Activated T-helper 1 cell treated with anti-CD3 and anti-CD28 coated beads, Interleukin-2, amount 50 U/mL, for 16 hours (primary cell): ENCODE measurements at regions not wholly inside any gene's neighbourhood (a gene's known extent, or its start where the extent isn't known, plus 50 kb on each side); places are given as distances from the start of the nearest gene placed in this dataset.
"Not testable (repeated sequence)": the region's sequence is repeated elsewhere in the genome, so short reads cannot be mapped to it uniquely, and the experiment has no call there.

ENCODE experiments used
- DNase-seq, 2 donors: peaks; one replicate each; pipeline ENCODE4 v3.0.0-alpha.2; 2020; ENCODE audit warnings: low read depth in 1 of 2, low spot score in 1 of 2

DNA sequence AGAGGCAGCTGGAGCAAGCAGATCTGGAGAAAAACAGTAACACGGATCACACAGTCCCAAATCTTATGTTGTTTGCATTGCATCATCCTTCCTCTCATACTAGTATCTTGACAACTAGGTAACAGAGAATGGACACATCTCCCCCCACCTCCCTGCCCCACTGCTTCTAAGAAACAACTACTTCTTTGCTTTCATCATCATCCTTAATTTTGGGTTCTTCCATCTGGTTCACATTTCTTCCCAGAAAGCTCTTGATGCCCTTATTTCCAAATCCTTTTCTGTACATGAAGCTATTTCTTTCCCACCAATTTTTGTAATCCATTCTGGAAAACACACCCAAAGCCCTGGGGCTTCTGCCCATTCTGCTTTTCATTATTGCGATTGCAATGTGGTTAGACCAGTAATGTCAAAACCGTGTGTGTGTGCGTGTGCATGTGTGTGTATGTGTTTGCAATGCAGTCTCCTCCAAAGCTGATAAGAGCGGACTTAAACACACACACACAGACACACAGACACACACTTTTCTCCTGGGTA, 254.7 kb upstream of the SLC30A5 start:
- DNase-seq = no peak

- DNase-seq = no peak
Observed at GRCh38 chr5:68843624-68844364, 250.0 kb upstream of the SLC30A5 start.

DNA sequence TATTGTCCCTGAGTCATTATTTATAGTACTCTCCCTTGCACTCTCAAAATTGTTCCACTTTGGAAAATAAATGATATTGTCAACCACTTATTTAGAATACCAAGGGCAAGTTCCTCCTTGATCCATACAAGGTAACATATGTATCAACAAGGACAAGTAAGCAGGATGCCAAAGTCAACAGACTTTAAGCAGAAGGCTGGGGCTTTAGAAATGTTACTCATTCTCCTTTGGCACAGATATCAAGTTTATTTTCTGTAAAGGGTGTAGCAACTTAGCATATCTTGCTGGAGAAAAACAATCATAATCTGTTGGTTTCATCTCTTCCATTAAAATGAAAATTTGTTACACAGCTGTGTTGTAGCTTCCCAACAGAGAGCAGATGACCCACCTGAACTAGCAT, 248.7 kb upstream of the SLC30A5 start:
- DNase-seq = no peak

GRCh38 chr5:68846828-68847227, 247.0 kb upstream of the SLC30A5 start:
- no peak for DNase-seq

DNA sequence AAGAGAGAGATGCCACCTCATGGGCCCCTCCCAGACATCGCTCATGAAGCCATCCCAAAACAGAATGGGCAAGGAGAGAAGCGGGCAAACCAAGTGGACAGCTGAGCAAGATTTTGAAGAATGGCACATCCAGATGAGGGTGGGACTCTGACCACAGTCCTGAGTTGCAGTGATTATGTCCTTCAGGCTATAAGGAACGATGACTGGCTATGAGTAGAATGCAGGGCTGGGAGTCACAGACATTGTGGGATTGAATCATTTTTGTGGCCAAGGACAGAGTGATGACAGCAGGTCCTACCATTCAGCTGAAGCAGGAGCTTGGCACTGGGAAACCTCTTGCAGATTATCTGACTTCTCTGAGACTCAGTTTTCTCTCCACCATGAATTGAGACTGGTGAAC, 245.7 kb upstream of the SLC30A5 start:
- DNase-seq = no peak

- no peak for DNase-seq
Observed at GRCh38 chr5:68849103-68849502, 244.7 kb upstream of the SLC30A5 start.

GRCh38 chr5:68849906-68850305, 243.9 kb upstream of the SLC30A5 start:
- no peak for DNase-seq

DNA sequence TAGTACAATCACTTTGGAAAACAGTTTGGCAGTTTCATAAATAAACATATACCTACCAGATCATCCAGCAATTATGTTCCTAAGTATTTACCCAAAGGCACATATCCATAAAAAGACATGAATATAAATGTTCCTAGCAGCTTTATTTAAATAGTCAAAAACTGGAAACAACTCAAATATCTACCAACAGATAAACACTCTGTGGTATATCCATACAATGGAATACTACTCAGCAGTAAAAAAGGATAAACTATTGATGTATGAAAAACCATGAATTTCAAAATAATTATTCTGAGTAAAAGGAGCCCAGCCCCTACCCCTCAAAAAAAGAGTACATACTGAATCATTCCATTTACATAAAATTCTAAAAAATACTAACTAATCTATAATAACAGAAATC, 232.7 kb upstream of the SLC30A5 start:
- DNase-seq = no peak

DNA sequence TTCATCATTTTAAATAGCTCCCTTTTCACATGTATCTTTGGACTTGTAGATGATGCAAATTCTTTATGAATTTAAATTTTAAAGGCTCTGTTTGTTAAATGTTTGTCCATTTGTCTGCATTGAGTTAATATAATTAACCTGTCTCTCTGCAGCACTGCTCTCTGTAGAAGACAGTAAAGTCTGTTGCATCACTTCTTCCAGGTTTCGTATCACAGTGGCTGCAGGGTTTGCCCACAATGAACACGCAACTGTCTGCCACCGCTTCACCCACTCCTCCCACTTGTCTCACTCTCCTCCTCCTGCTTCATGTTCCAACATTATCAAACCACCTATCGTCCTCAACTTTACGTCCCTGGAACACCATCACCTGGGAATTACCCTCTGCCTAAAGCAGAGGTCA, 231.3 kb upstream of the SLC30A5 start:
- DNase-seq = no peak

GRCh38 chr5:68865192-68865591, 228.6 kb upstream of the SLC30A5 start:
- not testable (repeated sequence) for DNase-seq

GRCh38 chr5:68872088-68872839, 221.6 kb upstream of the SLC30A5 start:
- DNase-seq = no peak

GRCh38 chr5:68873198-68873597, 220.6 kb upstream of the SLC30A5 start:
- DNase-seq = no peak

DNA sequence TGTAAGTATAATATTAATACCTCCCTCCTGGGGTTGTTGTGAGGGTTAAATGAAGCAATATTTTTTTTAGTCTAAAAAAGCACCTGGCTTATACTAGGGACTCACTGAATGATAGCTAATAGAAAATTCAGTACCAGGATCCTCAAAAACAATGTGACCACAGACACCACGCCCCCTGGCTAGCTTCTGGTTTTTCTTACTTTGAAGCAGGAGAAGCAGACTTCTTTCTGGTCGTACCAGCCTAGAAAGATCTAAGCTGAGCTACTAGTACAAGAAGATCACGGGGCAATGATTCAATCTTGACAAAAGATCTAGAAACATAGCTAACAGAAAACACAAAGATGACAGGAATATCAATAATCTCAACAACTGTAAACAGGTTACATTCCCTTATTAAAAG, 218.5 kb upstream of the SLC30A5 start:
- no peak for DNase-seq

GRCh38 chr5:68883436-68883835, 210.4 kb upstream of the SLC30A5 start:
- no peak for DNase-seq

DNA sequence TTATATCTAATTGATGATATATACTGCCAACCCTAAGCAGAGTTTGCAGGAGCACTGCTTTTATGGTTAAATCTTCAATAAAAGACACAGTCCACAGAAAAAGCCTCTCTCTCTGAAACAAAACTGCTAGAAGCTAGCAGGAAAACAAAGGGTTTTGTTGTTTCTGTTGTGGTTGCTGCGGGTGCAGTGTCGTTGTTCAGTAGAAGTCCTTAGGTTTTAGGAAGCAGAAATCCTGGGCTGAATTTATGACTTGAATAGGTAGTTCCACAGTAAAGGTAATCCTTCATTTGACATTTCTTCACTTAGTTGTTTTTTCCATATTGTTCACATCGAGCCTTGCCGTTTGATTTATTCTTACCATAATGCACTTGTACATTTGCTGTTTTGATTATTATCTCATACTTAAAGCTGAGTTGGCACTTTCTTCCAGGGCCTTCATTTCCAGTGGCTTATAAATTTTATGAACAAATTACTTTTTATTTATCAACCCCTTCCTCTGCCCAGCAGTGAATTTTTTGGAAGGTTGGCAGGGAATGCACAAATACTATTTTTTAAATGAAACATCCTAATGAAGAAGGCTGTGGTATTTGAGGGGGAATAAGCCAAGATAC, 209.6 kb upstream of the SLC30A5 start:
- DNase-seq = no peak

- DNase-seq = no peak
Observed at GRCh38 chr5:68884883-68885282, 208.9 kb upstream of the SLC30A5 start.

GRCh38 chr5:68886814-68887213, 207.0 kb upstream of the SLC30A5 start:
- DNase-seq = no peak

GRCh38 chr5:68891718-68892117, 202.1 kb upstream of the SLC30A5 start:
- DNase-seq = no peak

- no peak for DNase-seq
Observed at GRCh38 chr5:68894673-68895072, 199.1 kb upstream of the SLC30A5 start.

- DNase-seq = no peak
Observed at GRCh38 chr5:68898951-68899471, 194.8 kb upstream of the SLC30A5 start.

- no peak for DNase-seq
Observed at GRCh38 chr5:68911840-68912690, 181.7 kb upstream of the SLC30A5 start.
